ENCODE measurements at regions not wholly inside any gene's neighbourhood (a gene's known extent, or its start where the extent isn't known, plus 50 kb on each side); places are given as distances from the start of the nearest gene placed in this dataset.

DNA sequence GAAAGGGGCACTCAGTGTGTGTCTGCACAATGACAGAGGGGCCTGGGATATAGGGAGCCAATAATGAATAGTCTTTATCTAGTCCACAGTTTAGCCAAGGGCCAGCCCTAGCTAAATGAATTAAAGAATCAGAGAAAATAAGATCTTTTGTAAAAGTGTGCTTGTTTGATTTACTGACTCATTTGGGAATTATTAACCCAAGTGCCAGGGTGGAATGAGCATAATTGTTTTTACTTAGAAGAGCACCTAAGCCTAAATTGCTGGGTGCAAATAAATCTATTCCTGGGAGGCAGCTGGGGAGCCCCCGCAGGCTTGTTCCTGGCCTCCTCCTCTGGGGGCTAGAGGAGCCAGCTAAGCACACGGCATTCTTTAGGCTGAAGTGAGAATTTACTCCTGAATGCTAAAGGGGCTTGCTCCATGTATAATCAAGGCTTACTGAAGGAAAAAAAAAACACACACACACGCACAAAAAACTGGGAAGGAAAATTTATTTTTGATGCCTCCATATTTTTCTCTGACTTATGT lies 405.3 kb upstream of the SUCLG2 start:
- DNase-seq (ENCODE audit: low read depth) = no peak

DNA sequence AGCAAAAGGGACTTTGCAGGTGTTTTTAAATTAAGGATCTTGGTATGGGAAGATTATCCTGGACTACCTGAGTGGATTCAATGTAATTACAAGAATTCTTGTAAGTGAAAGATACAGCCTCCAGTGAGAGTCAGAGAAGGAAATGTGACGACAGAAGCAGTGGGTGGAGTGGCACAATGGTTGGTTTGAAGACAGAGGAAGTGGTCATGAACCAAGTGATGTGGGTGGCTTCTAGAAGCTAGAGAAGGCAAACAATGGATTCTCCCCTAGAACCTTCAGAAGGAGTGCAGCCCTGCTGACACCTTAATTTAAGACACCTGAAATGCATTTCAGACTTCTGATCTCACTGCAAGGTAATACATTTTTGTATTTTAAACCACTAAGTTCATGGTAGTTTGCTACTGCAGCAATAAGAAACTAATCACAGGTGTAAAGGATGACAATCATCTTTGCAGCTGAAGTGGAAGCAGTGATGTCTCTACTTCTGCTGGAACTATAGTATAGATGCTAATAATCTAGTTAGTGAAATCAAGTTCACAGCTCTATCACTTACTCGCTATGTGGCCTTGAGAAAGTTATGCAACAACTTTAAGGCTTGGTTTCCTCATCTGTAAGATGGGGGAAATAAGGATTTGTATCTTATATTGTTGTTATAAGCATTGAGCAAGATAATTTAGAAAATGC lies 403.4 kb upstream of the SUCLG2 start:
- DNase-seq (ENCODE audit: low read depth) = no peak

DNA sequence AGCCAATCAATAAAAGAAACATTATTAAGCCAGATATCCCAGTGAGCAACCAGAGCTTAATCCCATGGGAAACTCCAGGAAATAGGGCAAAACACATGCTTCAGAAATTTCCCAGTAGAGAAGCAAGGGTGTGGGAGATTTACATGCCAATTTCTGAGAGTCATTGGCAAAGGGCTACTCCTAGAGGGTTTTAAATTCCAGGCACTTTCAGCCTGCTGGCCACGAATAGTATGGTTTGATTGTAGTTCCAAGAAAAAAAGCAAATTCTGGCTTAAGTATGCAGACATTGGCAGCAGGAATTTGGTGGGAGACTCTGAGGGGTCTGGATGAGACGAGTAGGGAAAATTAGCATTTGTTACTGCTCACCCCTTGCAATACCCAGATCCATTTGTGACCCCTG lies 402.1 kb upstream of the SUCLG2 start:
- DNase-seq (ENCODE audit: low read depth) = no peak

DNA sequence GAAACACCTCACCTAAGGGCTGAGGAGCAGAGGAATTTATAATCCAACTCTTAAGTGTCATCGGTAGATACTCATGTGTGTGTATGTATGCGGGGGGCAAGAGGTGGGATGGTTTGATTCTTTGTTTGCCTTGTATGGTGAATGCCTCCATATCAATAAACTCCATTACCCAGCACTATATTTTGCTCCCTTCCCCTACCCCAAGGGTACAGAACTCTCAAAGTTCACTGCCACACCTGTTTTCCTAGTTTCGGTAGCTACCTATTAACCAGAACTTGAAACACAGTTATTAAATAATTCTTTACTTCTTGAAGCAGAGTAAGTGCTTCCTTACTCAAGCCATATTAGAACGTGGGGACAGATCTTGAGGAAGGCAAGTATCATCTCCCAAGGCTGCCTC lies 400.8 kb upstream of the SUCLG2 start:
- DNase-seq (ENCODE audit: low read depth) = no peak

DNA sequence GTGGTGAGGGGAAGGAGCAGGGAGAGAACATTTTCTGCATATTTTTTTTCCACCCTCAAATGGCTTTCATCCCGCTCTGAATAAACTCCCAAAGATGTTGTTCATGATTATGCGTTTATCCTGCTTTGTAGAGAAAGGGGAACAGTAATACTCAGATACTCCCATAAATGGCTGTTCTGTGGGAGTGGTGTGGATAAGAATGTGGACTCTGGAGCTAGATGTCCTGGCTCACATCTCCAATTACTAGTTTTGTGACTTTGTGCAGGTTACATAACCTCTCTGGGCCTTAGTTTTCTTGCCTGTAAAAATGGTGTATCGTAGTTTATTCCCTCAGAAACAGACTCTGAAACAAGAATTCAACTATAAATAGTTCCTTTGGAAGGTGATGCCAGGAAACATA lies 395.4 kb upstream of the SUCLG2 start:
- no peak for DNase-seq (ENCODE audit: low read depth)

DNA sequence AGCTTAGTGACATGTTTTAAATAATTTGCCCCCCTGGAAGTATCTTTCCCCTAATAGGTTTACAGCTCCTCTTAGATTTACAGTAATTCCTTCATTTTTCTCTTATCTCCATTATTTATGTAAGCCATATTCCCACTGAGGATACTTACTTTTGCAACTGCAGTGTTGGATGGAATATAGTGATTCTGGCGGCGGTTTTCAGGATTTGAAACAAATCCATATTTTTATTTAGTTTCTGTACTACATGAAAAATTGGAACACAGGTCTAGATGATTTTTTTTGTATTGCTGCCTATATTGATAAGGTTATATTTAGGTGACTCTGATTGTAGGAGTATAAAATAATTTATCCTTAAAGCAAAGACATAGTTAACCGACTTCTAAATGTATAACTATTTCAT lies 391.6 kb upstream of the SUCLG2 start:
- DNase-seq (ENCODE audit: low read depth) = no peak

DNA sequence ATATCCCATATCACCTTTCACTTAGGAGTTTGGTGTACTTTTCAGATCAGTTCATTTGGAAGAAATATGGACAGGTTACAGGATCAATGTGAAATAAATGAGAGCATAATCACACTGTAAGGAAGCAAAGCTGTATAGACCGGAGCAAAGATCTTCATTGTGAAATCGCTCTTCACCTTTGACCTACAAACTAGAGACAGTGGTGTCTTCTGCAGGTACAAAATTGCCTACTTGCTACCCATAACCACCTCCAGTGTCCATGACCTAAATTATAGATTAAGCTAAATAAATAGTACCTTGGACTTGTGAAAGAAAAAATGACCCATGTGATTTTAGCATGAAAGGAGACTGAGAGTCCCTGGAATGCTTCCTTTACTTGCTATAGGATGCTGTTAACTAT lies 379.5 kb upstream of the SUCLG2 start:
- DNase-seq (ENCODE audit: low read depth) = no peak

DNA sequence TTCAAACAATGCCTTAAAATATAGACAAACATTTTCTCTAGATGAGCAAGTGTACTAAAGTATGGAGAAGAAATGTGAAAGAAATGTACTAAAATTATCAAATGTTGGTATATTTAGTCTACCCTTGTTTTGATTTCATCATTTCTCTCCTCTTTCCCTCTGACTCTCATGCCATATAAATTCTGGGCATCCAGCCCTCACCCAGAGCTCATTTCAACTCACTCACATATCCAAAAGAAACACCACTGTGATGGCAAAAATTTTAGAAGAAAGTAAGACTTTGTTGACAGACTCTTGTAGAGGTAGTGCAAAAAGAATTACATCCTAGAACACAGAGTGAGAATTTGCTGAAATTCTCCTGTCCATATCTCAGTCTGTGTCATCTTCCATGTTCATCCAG lies 377.8 kb upstream of the SUCLG2 start:
- no peak for DNase-seq (ENCODE audit: low read depth)

DNA sequence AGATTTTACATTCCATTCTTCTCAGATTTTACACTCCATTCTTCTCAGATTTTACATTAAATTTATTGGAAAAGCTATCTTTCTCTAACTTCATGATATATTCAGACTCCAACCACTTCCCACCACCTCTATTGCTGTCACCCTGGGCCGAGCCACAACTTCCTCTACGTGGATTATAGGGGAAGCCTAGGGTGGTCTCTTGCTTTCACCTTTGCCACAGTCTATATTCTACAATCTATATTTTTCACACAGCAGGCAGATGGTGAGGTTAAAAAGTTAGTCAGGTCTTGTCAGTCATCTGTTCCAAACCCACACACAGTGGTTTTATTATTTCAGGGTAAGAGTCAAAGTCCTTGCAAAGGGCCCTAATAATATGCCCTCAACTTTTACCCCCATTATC lies 370.8 kb upstream of the SUCLG2 start:
- no peak for DNase-seq (ENCODE audit: low read depth)

DNA sequence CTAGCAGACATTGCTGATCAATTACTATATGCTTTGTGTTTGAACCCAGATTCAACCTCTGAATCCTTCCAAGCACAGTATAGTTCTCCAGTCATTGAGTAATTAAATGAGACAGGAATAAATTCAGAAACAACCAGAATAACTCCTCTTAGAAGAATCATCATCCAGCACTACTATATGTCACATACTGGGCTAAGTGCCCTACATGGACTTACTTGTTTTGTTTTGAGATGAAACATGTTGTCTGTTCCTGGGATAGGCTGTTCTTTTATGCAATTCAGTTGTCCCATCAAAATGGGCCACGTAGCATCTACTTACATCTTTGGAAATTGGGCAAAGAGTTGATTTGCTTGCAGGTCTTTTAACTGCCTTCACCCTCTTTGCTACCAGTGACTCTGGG lies 365.5 kb upstream of the SUCLG2 start:
- DNase-seq (ENCODE audit: low read depth) = no peak

DNA sequence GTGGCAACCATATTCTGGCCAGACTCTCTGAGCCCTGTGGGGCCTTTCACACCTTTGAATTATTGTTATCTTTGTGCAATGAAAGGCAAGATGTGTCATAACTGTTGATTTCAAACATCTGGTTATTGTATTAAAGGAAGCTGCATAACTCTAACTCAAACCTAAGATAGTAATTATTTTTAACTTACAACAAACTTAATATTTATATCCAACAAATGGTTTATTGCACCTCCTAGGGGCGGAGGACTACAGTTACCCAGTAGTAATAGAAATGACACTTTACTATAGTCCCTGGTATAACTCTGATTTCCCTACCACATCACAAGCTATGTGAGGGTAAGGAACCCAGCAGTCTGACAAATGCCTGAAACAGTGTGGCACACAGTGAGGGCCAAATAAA lies 363.9 kb upstream of the SUCLG2 start:
- DNase-seq (ENCODE audit: low read depth) = no peak

DNA sequence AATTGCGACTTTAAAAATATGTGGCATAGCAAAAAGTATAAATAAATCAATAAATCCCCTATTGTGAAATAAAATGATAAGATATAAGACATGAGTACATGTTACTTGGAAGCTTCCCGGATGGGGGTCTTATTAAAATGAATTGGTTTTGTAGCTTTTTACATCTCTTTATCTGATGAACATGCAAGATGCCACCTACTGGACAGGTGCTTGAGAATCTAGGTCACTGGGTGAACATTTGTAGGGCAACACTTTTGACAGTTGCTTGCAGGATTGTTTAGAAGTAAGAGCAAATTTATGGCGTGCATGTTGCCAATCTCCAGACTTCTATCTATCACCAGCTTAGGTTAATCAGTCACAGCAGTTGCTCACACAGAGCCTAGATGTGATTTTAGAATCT lies 362.7 kb upstream of the SUCLG2 start:
- no peak for DNase-seq (ENCODE audit: low read depth)

DNA sequence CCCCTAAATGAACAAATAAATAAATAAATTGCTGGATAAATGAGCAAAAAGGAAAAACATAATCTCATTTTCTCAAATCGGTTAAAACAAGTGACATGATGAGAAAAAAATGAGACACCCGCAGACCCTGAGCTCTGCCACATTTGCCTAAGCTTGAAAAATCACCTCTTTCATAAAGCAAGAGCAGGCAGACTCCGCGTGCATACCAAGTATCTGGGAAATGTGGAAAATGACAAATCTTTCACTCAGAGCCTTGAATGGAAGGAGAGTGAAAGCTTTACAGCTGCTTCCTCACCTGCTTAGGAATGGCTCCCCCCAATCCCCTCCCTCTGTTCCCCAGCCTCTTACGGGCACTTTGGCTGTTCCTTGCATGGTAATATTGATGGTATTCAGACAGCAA lies 355.5 kb upstream of the SUCLG2 start:
- DNase-seq (ENCODE audit: low read depth) = no peak

DNA sequence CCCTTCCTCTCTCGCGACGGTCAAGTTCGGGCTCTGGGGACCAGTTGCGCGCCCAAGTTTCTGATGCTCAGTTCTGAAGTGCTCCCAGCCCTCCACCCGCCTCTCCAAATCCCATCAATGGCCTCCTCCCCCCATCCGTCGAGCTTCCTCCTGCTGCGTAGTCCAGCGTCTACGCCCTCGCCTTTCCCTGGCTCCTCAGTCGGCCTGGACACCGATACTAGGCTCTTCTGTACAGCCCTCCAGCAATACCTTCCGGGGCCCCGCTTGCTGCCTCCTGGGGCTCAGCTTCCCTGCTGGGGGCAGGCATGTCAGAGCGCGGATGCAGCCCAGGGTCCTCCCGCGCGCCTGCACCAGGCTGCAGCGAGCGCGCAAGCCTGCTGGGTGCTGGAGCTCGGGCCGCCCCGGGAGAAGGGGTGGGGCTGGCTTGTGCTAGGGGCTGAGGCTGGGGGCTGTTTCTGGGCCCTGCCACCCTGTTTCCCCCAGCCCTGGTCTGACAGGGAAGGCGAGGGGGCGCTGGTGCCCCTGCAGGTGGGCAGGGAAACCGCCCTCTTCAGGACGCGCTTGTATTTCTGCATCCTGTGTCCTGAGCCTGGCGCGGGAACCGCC lies 353.3 kb upstream of the SUCLG2 start:
- DNase-seq (ENCODE audit: low read depth) = no peak

DNA sequence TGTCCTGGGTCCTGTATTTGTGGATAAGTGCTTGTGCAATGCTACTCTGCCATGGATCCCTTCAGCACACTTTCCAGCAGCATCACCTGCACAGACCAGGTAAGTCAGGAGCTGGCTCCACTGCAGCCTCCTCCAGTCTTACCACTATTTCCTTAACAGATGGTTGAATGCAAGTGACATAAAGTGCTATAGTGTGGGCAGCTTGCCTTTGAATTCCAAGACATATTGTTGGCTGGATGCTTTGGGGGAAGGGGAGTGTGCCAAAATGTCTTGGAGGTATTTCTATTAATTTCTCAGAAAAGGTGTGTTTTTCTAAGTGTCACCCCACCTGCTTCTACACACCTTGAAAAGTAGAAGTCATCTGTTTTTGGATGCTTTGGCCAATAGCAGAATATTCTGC lies 352.2 kb upstream of the SUCLG2 start:
- DNase-seq (ENCODE audit: low read depth) = no peak

DNA sequence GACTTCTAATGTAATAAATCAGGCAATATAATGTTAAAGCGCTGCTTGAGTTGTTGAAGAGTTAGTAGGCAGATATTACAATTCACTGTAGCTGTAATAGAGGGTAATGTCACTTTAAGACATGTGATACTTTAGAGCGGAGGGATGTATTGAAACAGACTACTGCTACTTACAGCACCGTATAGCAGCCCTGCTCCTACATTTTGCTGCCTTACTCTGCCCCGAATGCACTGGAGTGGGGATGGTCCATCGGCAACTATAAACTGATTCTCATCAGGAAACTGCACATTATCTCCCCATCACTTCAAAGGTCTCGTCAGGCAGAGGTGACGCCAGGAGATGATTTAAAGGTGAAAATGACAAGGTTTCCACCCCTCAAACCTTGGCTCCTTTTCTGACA lies 349.7 kb upstream of the SUCLG2 start:
- no peak for DNase-seq (ENCODE audit: low read depth)

DNA sequence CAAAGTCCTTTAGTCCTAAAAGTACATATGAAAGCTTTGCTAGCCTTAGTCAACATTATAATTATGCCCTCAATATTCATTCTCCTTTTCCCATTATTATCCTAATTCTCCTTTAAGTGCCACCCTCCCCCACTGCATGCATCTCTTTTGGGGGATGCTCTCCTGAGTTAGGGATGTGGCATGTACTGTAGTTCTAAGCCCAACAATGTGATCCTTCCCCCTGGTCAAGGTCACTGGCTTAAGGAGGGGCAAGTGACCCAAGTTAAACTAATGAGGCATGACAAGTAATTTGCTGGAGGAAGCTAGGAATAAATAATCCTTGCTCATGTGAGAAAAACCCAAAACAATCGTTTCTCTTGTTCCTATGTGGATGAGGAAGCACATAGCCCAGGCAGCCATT lies 343.9 kb upstream of the SUCLG2 start:
- DNase-seq (ENCODE audit: low read depth) = no peak

DNA sequence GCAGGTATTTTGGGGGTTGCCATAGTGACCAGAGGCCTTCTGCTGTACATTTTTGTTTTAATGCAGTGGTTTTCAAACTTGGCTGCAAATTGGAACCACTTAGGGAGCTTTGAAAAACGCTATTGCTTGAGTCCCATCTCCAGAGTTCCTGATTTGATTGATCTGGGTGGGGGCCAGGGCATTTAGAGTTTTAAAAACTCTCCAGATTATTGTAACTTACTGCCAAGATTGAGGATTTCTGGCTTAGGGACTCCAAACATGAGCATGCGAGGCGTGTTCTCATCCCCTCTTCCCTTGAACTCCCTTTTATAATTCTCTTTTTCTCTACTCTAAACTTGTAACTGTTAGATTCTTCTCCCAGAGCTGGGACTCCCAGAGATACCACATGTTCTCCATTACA lies 340.8 kb upstream of the SUCLG2 start:
- no peak for DNase-seq (ENCODE audit: low read depth)

DNA sequence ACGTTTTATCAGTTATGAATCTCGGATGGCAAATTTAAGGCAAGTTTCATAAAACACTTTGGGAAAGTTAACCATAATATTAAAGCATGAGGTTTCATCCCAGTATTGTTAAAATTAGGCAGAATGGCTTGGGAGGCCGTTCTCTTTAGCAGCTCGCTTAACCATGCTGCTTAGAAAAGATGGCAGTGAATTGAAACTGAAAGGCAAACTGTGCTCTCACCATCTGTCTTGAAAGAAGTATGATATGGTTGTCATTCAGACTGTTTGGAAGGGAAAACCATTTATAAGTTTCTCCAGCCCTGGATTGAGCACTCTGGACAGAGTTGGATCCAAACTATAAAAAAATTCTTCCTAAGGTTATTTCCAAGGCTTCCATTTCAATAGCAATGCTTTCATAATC lies 332.3 kb upstream of the SUCLG2 start:
- DNase-seq (ENCODE audit: low read depth) = no peak

DNA sequence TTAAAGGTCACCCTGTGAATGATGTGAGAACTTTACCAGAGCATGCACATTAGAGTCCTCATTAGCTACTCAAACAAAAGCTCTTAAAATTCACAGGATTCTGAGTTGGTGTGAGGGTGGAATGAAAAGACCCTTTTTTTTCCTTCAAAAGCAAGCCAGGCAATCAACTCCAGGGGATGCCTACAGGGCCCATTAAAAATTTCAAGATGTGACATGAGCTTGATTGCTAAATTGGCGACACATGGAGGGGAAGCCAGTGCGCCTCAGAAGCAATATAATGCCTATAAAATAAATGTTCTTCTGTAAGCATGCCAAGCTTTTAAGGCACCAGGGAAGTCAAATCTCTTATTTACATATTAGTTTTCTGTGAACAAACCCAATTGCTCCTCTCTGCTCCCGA lies 328.8 kb upstream of the SUCLG2 start:
- DNase-seq (ENCODE audit: low read depth) = no peak

DNA sequence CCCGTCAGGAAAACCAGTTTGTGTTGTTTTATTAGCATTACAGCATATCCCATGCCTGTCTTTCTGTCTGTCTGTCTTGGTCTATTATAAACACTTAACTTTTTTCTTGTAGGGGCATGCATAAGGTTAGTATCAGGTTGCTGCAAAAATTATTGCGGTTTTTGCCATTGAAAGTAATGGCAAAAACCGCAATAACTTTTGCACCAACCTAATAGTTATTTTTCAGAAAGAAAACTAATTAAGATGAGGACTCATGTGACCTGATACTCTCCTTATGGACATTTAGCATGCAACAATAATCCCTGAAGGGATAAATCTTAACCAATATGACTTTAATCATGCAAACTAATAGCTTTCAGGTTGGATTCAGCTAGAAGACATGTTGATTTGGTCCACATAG lies 326.7 kb upstream of the SUCLG2 start:
- DNase-seq (ENCODE audit: low read depth) = no peak

DNA sequence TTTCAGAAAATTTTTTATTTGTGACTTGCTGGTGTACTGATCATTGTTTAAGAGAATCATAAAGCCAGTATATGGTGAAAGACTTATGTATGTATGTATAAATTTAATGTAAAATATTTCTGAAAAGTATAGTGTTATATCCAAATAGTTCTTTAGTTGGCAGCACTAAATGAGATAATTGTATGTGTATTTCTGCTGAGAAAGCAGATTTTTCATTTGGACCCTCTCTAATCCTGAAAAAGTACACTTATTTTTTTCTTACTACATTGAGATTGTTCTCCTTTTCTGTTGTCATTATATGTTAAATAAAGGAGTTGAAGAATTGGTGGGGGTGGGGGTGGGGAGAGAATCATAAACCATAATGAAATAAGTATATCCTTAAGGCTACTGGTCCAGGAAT lies 324.9 kb upstream of the SUCLG2 start:
- DNase-seq (ENCODE audit: low read depth) = no peak

DNA sequence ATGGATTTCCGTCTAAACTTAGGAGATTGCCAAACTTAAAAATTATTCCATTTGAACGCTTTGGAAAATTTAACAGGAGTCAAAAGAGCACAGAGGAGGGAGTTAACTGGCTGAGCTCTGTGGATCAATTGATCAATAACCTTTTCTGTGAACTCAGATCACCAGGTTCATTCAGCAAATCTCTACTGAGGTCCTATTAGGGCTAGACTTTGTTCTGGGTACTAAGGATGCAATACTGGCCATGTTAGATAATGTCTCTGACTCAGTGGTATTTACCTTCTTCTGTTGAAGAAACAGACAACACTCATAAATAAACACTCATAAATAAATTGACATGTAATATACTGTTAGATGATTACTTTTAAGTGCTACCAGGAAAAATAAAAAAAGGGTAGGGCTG lies 323.4 kb upstream of the SUCLG2 start:
- DNase-seq (ENCODE audit: low read depth) = no peak

DNA sequence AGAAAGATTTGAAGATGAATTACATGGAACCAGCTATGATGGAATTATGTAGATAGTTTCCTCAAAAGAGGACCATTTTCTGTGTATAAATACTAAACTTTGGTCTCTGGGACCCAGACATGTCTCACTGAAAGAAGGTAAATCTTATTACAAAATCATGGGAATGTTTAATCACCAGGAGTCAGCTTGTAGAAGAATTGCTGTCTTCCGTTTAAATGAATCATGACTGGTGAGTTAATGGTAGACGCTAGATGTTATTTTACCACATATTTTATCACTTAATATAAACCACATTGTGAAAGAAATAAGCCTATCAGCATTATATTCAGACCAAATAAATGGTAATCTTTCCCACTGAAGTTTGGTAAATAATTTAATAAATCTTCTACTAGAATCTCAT lies 322.3 kb upstream of the SUCLG2 start:
- peak; percentile 2 for DNase-seq (ENCODE audit: low read depth)
